ENCODE measurements at regions not wholly inside any gene's neighbourhood (a gene's known extent, or its start where the extent isn't known, plus 50 kb on each side); places are given as distances from the start of the nearest gene placed in this dataset.

DNA sequence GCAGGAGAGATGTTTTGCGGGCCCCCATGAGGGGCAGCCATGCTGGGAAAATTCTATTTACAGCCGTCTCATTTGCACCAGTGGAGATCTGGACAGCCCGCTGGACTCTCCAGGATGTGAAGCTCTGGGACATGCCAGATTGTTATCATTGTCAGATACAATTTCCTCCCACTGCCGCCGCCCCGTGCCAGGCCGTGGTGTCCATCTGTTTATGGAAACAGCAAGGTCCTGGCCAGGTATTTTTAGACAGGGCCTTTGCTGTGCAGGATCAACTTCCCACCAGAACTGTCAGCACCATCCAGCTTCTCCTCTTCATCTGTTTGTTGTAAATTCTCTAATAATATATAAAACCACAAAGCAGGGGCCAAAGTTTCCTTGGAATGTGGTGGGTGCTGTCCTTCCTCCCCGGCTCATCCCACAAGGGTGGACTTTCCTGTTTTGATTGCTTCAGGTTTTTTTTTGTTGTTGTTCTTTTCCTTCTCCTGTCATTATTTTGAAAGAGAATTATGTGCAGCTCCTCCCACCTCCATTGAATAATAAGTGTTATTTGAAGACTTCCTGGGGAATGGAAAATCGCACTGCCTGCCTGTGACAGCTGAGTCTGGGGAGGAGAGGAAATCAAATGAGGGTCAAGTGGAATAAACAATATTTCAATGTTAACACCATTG is 398.1 kb downstream of the TNS1 start:
- DNase-seq: no peak
- no peak overlapping the region for H3K27ac ChIP-seq (ENCODE audit: low read length)
- no peaks in the 10 kb centered on the region for H3K36me3 ChIP-seq (ENCODE audit: insufficient read depth, low read length)
- TF ChIP-seq EZH2 (IDR thresholded peaks at IDR 0.05; ENCODE audit: borderline replicate concordance, low read depth, low read length, severe bottlenecking): no peak
- TF ChIP-seq, protein P1, sequence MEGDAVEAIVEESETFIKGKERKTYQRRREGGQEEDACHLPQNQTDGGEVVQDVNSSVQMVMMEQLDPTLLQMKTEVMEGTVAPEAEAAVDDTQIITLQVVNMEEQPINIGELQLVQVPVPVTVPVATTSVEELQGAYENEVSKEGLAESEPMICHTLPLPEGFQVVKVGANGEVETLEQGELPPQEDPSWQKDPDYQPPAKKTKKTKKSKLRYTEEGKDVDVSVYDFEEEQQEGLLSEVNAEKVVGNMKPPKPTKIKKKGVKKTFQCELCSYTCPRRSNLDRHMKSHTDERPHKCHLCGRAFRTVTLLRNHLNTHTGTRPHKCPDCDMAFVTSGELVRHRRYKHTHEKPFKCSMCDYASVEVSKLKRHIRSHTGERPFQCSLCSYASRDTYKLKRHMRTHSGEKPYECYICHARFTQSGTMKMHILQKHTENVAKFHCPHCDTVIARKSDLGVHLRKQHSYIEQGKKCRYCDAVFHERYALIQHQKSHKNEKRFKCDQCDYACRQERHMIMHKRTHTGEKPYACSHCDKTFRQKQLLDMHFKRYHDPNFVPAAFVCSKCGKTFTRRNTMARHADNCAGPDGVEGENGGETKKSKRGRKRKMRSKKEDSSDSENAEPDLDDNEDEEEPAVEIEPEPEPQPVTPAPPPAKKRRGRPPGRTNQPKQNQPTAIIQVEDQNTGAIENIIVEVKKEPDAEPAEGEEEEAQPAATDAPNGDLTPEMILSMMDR (IDR thresholded peaks at IDR 0.05; ENCODE audit: borderline replicate concordance, extremely low read depth, low read length, poor library complexity, severe bottlenecking): no peak
- H3K4me3 ChIP-seq (ENCODE audit: low read depth in 1 of 2, low read length in 2 of 2): no peak overlapping the region
- no peaks in the 10 kb centered on the region; the same call in 1 of the 2 replicates for H4K20me1 ChIP-seq (ENCODE audit: insufficient read depth, low read length)
- peaks cover 21% of the 10 kb centered on the region for H3K27me3 ChIP-seq (ENCODE audit: insufficient read depth, low read length, poor library complexity)
- H3K4me2 ChIP-seq (ENCODE audit: insufficient read depth, low read length): no peak overlapping the region
- H3K9me3 ChIP-seq (ENCODE audit: insufficient read depth, low read length, severe bottlenecking): no peaks in the 10 kb centered on the region
- no peak overlapping the region for H3K9ac ChIP-seq (ENCODE audit: low read depth, low read length)
- ATAC-seq (ENCODE audit: insufficient read depth, low read depth): no peak
- H3K4me1 ChIP-seq (ENCODE audit: insufficient read depth, low read length): no peaks in the 10 kb centered on the region
- H2AFZ ChIP-seq (ENCODE audit: low read depth, low read length): no peak overlapping the region
- no peaks in the 10 kb centered on the region for H3K79me2 ChIP-seq (ENCODE audit: insufficient read depth, low read length)

DNA sequence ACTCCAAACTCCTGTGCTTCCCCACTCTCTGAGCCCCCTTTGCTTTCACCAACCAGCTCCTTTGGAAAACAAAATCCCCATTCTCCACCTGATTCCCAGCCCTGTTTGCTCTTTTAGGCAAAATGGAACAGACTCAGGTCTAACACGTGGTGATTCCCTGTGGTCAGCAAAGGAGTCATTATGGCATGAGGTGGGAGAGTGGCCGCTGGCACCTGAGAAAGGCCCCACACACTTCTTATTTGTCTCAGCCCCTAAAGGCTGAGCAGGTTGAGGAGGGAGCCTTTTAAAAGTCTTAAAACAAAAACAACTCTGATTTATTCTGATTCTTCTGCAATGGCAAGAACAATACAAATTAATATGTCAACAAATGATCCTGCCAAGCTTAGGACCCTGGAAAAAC is 401.2 kb downstream of the TNS1 start:
- no peak overlapping the region for H2AFZ ChIP-seq (ENCODE audit: low read depth, low read length)
- H3K4me1 ChIP-seq (ENCODE audit: insufficient read depth, low read length): no peaks in the 10 kb centered on the region
- DNase-seq (no peak), ATAC-seq (ENCODE audit: insufficient read depth, low read depth) (no peak)
- no peaks in the 10 kb centered on the region for H3K9me3 ChIP-seq (ENCODE audit: insufficient read depth, low read length, severe bottlenecking)
- no peak overlapping the region for H3K4me3 ChIP-seq (ENCODE audit: low read depth in 1 of 2, low read length in 2 of 2)
- H3K27ac ChIP-seq (ENCODE audit: low read length): no peak overlapping the region
- H3K36me3 ChIP-seq (ENCODE audit: insufficient read depth, low read length): no peaks in the 10 kb centered on the region
- H3K4me2 ChIP-seq (ENCODE audit: insufficient read depth, low read length): no peak overlapping the region
- H3K27me3 ChIP-seq (ENCODE audit: insufficient read depth, low read length, poor library complexity): peaks cover 26% of the 10 kb centered on the region
- TF ChIP-seq, protein P1 (IDR thresholded peaks at IDR 0.05; ENCODE audit: borderline replicate concordance, extremely low read depth, low read length, poor library complexity, severe bottlenecking): no peak
- TF ChIP-seq EZH2 (IDR thresholded peaks at IDR 0.05; ENCODE audit: borderline replicate concordance, low read depth, low read length, severe bottlenecking): no peak
- H3K79me2 ChIP-seq (ENCODE audit: insufficient read depth, low read length): no peaks in the 10 kb centered on the region
- no peak overlapping the region for H3K9ac ChIP-seq (ENCODE audit: low read depth, low read length)
- no peaks in the 10 kb centered on the region; the same call in 1 of the 2 replicates for H4K20me1 ChIP-seq (ENCODE audit: insufficient read depth, low read length)

DNA sequence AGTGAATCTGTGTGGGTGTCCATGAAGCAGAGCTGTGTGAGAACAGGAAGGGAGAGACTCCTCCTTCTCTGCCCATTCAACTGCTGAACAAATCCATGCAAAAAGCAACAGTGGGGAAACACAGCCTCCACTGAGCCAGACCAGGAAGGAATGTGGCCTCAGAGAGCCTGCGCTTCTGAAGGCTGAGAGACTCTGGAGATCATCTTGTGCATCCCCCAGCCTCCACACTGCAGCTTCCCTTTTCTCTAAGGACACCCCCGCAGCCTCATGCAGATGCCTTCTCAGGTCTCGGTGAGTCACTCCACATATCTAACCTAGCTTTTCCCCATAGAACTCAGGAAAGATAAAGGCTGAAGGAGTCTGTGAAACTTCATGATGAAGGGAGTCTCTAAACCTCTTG is 402.9 kb downstream of the TNS1 start:
- Histone ChIP-seq H3K79me2 (ENCODE audit: insufficient read depth, low read length) (no peaks in the 10 kb centered on the region), H2AFZ (ENCODE audit: low read depth, low read length) (no peak overlapping the region), H3K9me3 (ENCODE audit: insufficient read depth, low read length, severe bottlenecking) (no peaks in the 10 kb centered on the region), H3K4me2 (ENCODE audit: insufficient read depth, low read length) (no peak overlapping the region), H3K9ac (ENCODE audit: low read depth, low read length) (no peak overlapping the region), H3K4me3 (ENCODE audit: low read depth in 1 of 2, low read length in 2 of 2) (no peak overlapping the region), H3K36me3 (ENCODE audit: insufficient read depth, low read length) (no peaks in the 10 kb centered on the region), H4K20me1 (ENCODE audit: insufficient read depth, low read length) (no peaks in the 10 kb centered on the region), H3K4me1 (ENCODE audit: insufficient read depth, low read length) (no peaks in the 10 kb centered on the region), H3K27ac (ENCODE audit: low read length) (no peak overlapping the region), H3K27me3 (ENCODE audit: insufficient read depth, low read length, poor library complexity) (peaks cover 26% of the 10 kb centered on the region)
- TF ChIP-seq, protein P1 (IDR thresholded peaks at IDR 0.05; ENCODE audit: borderline replicate concordance, extremely low read depth, low read length, poor library complexity, severe bottlenecking): no peak
- TF ChIP-seq EZH2 (IDR thresholded peaks at IDR 0.05; ENCODE audit: borderline replicate concordance, low read depth, low read length, severe bottlenecking): no peak
- ATAC-seq (ENCODE audit: insufficient read depth, low read depth) (no peak), DNase-seq (no peak)
